ENCODE measurements at regions not wholly inside any gene's neighbourhood (a gene's known extent, or its start where the extent isn't known, plus 50 kb on each side); places are given as distances from the start of the nearest gene placed in this dataset.

- Histone ChIP-seq H3K79me1 (ENCODE audit: low read depth, low read length) (no peaks in the 10 kb centered on the region), H2AFZ (ENCODE audit: low read length) (no peak overlapping the region), H3K79me2 (ENCODE audit: control insufficient read depth in 1 of 2, insufficient read depth in 2 of 2, low read length in 2 of 2) (no peaks in the 10 kb centered on the region), H3K4me3 (ENCODE audit: extremely low read depth in 1 of 4, insufficient read depth in 2 of 4, low read depth in 3 of 4, low read length in 4 of 4) (no peak overlapping the region), H2BK5ac (ENCODE audit: low read depth, low read length) (no peak overlapping the region), H3K18ac (ENCODE audit: extremely low read depth, low read length) (no peak overlapping the region), H4K8ac (ENCODE audit: extremely low read depth, insufficient read depth, low read length) (no peak overlapping the region), H3K23me2 (ENCODE audit: low read depth, low read length) (no peaks in the 10 kb centered on the region), H3K4me2 (ENCODE audit: insufficient read depth in 1 of 2, low read depth in 2 of 2, low read length in 2 of 2) (no peak overlapping the region), H4K5ac (ENCODE audit: insufficient read length, low read depth, low read length) (no peak overlapping the region), H3K56ac (replicated peaks; ENCODE audit: insufficient read length, low read depth, low read length) (no peak overlapping the region), H3K9me3 (ENCODE audit: insufficient read depth in 2 of 2, low read depth in 1 of 2, low read length in 1 of 2) (no peaks in the 10 kb centered on the region), H2BK15ac (ENCODE audit: low read length) (no peak overlapping the region), H4K20me1 (replicated peaks in 1 of 2; ENCODE audit: control insufficient read depth in 1 of 2, insufficient read depth in 2 of 2, low read length in 2 of 2) (no peaks in the 10 kb centered on the region), H2AK5ac (ENCODE audit: low read depth, low read length) (no peak overlapping the region), H3K27me3 (replicated peaks in 1 of 4; ENCODE audit: control insufficient read depth in 3 of 4, extremely low read depth in 1 of 4, insufficient read depth in 3 of 4, low read length in 3 of 4) (no peaks in the 10 kb centered on the region), H3K4me1 (replicated peaks in 1 of 4; ENCODE audit: control insufficient read depth in 3 of 4, insufficient read depth in 4 of 4, low read length in 3 of 4) (peaks cover 0 to 5% (median 1%) of the 10 kb centered on the region in 4 experiments; a peak in 2 of 7 replicates), H3K23ac (ENCODE audit: insufficient read length) (no peak overlapping the region), H2BK12ac (ENCODE audit: low read depth, low read length) (no peak overlapping the region), H3K14ac (ENCODE audit: insufficient read length) (no peak overlapping the region), H4K91ac (replicated peaks; ENCODE audit: insufficient read length, low read length) (no peak overlapping the region), H3K27ac (ENCODE audit: low read depth, low read length) (no peak overlapping the region), H3K9ac (replicated peaks in 1 of 4; ENCODE audit: extremely low read depth in 1 of 4, low read depth in 3 of 4, low read length in 3 of 4) (no peak overlapping the region), H2BK20ac (ENCODE audit: low read length) (no peak overlapping the region), H3K36me3 (ENCODE audit: control insufficient read depth in 2 of 4, insufficient read depth in 4 of 4, low read length in 3 of 4) (no peaks in the 10 kb centered on the region; a peak in 1 of 8 replicates), H3K4ac (replicated peaks; ENCODE audit: insufficient read length, low read depth, low read length) (no peak overlapping the region), H2BK120ac (replicated peaks; ENCODE audit: low read depth, low read length) (no peak overlapping the region)
- POLR2A ChIA-PET (ENCODE audit: partially characterized antibody), result no interaction called here
- DNase-seq (ENCODE audit: low read depth in 1 of 2, low spot score in 2 of 2) (no peak), FAIRE-seq (no peak)
- CTCF ChIA-PET (ENCODE audit: partially characterized antibody), result no interaction called here
- TF ChIP-seq USF2 (IDR thresholded peaks at IDR 0.05; ENCODE audit: low read length) (no peak), SIRT6 (IDR thresholded peaks at IDR 0.05; ENCODE audit: low read length) (no peak), CTCF (IDR thresholded peaks at IDR 0.05; ENCODE audit: control extremely low read depth in 1 of 3, insufficient read depth in 1 of 3, low read depth in 1 of 3, low read length in 3 of 3) (no peak), RBBP5 (IDR thresholded peaks at IDR 0.05; ENCODE audit: borderline replicate concordance, low read depth, low read length) (no peak), POU5F1 (IDR thresholded peaks at IDR 0.05; ENCODE audit: low read depth, low read length) (no peak), MAFK (IDR thresholded peaks at IDR 0.05; ENCODE audit: low read depth, low read length) (no peak), POLR2A (IDR thresholded peaks at IDR 0.05; ENCODE audit: control extremely low read depth in 1 of 2, low read depth in 2 of 2, low read length in 2 of 2) (no peak), SAP30 (IDR thresholded peaks at IDR 0.05; ENCODE audit: insufficient read depth, insufficient replicate concordance, low read length) (no peak), ZNF274 (IDR thresholded peaks at IDR 0.05; ENCODE audit: borderline replicate concordance, extremely low read depth, low read length) (no peak), BCL11A (IDR thresholded peaks at IDR 0.05; ENCODE audit: low read depth in 2 of 2, low read length in 2 of 2) (no peak), CEBPB (IDR thresholded peaks at IDR 0.05; ENCODE audit: low read depth, low read length) (no peak), TAF7 (optimal IDR thresholded peaks at IDR 0.05; ENCODE audit: borderline replicate concordance, low read depth, low read length) (no peak), SP2 (IDR thresholded peaks at IDR 0.05; ENCODE audit: low read length) (no peak)
Measured at GRCh38 chr18:39497821-39498220, 1932.2 kb upstream of the CELF4 start.

All from H1 (cell line).